Fibroblast of lung (primary cell): ENCODE measurements at regions not wholly inside any gene's neighbourhood (a gene's known extent, or its start where the extent isn't known, plus 50 kb on each side); places are given as distances from the start of the nearest gene placed in this dataset.

Source experiments
- DNase-seq, 2 donors: peaks; one replicate each; pipeline versions ENCODE4 v3.0.0 to v3.0.0-alpha.2; 2010; ENCODE audit warnings: low read depth in 2 of 2
- H2AFZ ChIP-seq: 2 replicates; pipeline ENCODE4 v1.5.1; 2012; ENCODE audit warnings: low read length, control low read depth, inconsistent platforms
- H3K27ac ChIP-seq: 2 replicates; pipeline ENCODE4 v1.5.1; 2011; ENCODE audit warnings: low read length, control low read depth; ENCODE audit not compliant: insufficient read depth
- H3K27me3 ChIP-seq: 2 replicates; pipeline ENCODE4 v1.5.1; 2011; ENCODE audit warnings: mild to moderate bottlenecking, low read length; ENCODE audit not compliant: control insufficient read depth, insufficient read depth
- H3K36me3 ChIP-seq: 2 replicates; pipeline ENCODE4 v1.5.1; 2011; ENCODE audit warnings: low read length; ENCODE audit not compliant: control insufficient read depth, insufficient read depth
- H3K4me1 ChIP-seq: 2 replicates; pipeline ENCODE4 v1.5.1; 2011; ENCODE audit warnings: low read length; ENCODE audit not compliant: control insufficient read depth, insufficient read depth; ENCODE audit errors: extremely low read depth
- H3K4me2 ChIP-seq: 2 replicates; pipeline ENCODE4 v1.5.1; 2011; ENCODE audit warnings: low read length, control low read depth; ENCODE audit not compliant: insufficient read depth; ENCODE audit errors: extremely low read depth
- H3K4me3 ChIP-seq, 4 experiments: fragments of 200-600 bp in 1 of 4; sonication (generic) in 1 of 4; replicated peaks in 1 of 4; 2 replicates each; pipeline ENCODE4 v1.5.1; 2011 to 2016; ENCODE audit warnings: low read length in 4 of 4, low read depth in 3 of 4, mild to moderate bottlenecking in 3 of 4, control low read depth in 2 of 4, inconsistent platforms in 1 of 4, mixed read lengths in 1 of 4; ENCODE audit not compliant: insufficient read depth in 1 of 4; ENCODE audit errors: control extremely low read depth in 1 of 4
- H3K79me2 ChIP-seq: 2 replicates; pipeline ENCODE4 v1.5.1; 2012; ENCODE audit warnings: mild to moderate bottlenecking, low read length, inconsistent platforms; ENCODE audit not compliant: control insufficient read depth, insufficient read depth
- H3K9ac ChIP-seq: 2 replicates; pipeline ENCODE4 v1.5.1; 2011; ENCODE audit warnings: mild to moderate bottlenecking, low read length, control low read depth; ENCODE audit not compliant: insufficient read depth
- H3K9me3 ChIP-seq: 2 replicates; pipeline ENCODE4 v1.5.1; 2012; ENCODE audit warnings: low read depth, low read length; ENCODE audit not compliant: control insufficient read depth, insufficient read depth
- H4K20me1 ChIP-seq: 2 replicates; pipeline ENCODE4 v1.5.1; 2011; ENCODE audit warnings: low read length; ENCODE audit not compliant: control insufficient read depth, insufficient read depth; ENCODE audit errors: extremely low read depth
- CTCF ChIP-seq, 2 donors: IDR thresholded peaks in 1 of 2; conservative IDR thresholded peaks in 1 of 2; 1 replicate in 1 of 2; 2 replicates in 1 of 2; pipeline ENCODE4 v1.5.1; 2011 to 2012; ENCODE audit warnings: low read length in 2 of 2, control low read depth in 1 of 2, inconsistent platforms in 1 of 2, low read depth in 1 of 2, mild to moderate bottlenecking in 1 of 2
- EZH2 ChIP-seq: IDR thresholded peaks from 2 replicates; pipeline ENCODE4 v1.5.1; 2012; ENCODE audit warnings: low read length, control low read depth, mild to moderate bottlenecking; ENCODE audit errors: missing control alignments

- Histone ChIP-seq H3K79me2 (no peaks in the 10 kb centered on the region), H3K9me3 (no peaks in the 10 kb centered on the region), H3K27me3 (no peaks in the 10 kb centered on the region), H4K20me1 (no peaks in the 10 kb centered on the region), H3K4me2 (no peak overlapping the region), H2AFZ (no peak overlapping the region), H3K4me3 (no peak overlapping the region), H3K36me3 (no peaks in the 10 kb centered on the region), H3K9ac (no peak overlapping the region), H3K4me1 (peaks cover 5% of the 10 kb centered on the region), H3K27ac (no peak overlapping the region)
- no peak for TF ChIP-seq EZH2
- DNase-seq = no peak
Measured at GRCh38 chr7:119969054-119969453, 303.9 kb upstream of the KCND2 start.

GRCh38 chr7:119969763-119970162 is 303.2 kb upstream of the KCND2 start:
- peaks cover 5% of the 10 kb centered on the region for H3K4me1 ChIP-seq
- H2AFZ ChIP-seq = no peak overlapping the region
- TF ChIP-seq CTCF (conservative IDR thresholded peaks at IDR 0.05 in 1 of 2, IDR thresholded peaks at IDR 0.05 in 1 of 2; ENCODE audit: low read depth in 1 of 2, low read length in 2 of 2) (no peak), EZH2 (no peak)
- H3K36me3 ChIP-seq = no peaks in the 10 kb centered on the region
- H3K27me3 ChIP-seq = no peaks in the 10 kb centered on the region
- H3K9me3 ChIP-seq = no peaks in the 10 kb centered on the region
- H3K4me2 ChIP-seq = no peak overlapping the region
- no peak overlapping the region for H3K4me3 ChIP-seq
- H3K27ac ChIP-seq = no peak overlapping the region
- H4K20me1 ChIP-seq = no peaks in the 10 kb centered on the region
- no peak overlapping the region for H3K9ac ChIP-seq
- no peaks in the 10 kb centered on the region for H3K79me2 ChIP-seq
- no peak for DNase-seq

GRCh38 chr7:119974972-119975371 is 298.0 kb upstream of the KCND2 start:
- Histone ChIP-seq H4K20me1 (no peaks in the 10 kb centered on the region), H3K36me3 (no peaks in the 10 kb centered on the region), H3K79me2 (no peaks in the 10 kb centered on the region), H2AFZ (no peak overlapping the region), H3K4me2 (no peak overlapping the region), H3K27me3 (no peaks in the 10 kb centered on the region), H3K9ac (no peak overlapping the region), H3K4me1 (peaks cover 3% of the 10 kb centered on the region), H3K4me3 (no peak overlapping the region), H3K27ac (no peak overlapping the region), H3K9me3 (no peaks in the 10 kb centered on the region)
- TF ChIP-seq EZH2 (no peak), CTCF (conservative IDR thresholded peaks at IDR 0.05 in 1 of 2, IDR thresholded peaks at IDR 0.05 in 1 of 2; ENCODE audit: low read depth in 1 of 2, low read length in 2 of 2) (no peak)
- DNase-seq = no peak

GRCh38 chr7:119982884-119983283 is 290.1 kb upstream of the KCND2 start:
- H3K27me3 ChIP-seq = no peaks in the 10 kb centered on the region
- H4K20me1 ChIP-seq = no peaks in the 10 kb centered on the region
- no peak overlapping the region for H3K4me2 ChIP-seq
- no peak overlapping the region for H3K9ac ChIP-seq
- no peak overlapping the region for H3K4me3 ChIP-seq
- H3K27ac ChIP-seq = no peak overlapping the region
- no peaks in the 10 kb centered on the region for H3K36me3 ChIP-seq
- DNase-seq = no peak
- no peaks in the 10 kb centered on the region for H3K79me2 ChIP-seq
- no peak overlapping the region for H2AFZ ChIP-seq
- H3K4me1 ChIP-seq = no peaks in the 10 kb centered on the region
- no peak for TF ChIP-seq EZH2
- no peak for TF ChIP-seq CTCF (conservative IDR thresholded peaks at IDR 0.05 in 1 of 2, IDR thresholded peaks at IDR 0.05 in 1 of 2; ENCODE audit: low read depth in 1 of 2, low read length in 2 of 2)
- no peaks in the 10 kb centered on the region for H3K9me3 ChIP-seq
